MCF 10A (cell line): ENCODE measurements at regions not wholly inside any gene's neighbourhood (a gene's known extent, or its start where the extent isn't known, plus 50 kb on each side); places are given as distances from the start of the nearest gene placed in this dataset.

Source experiments
- BruUV-seq: library from RNA; stranded (reverse); fragments of 400-500 nt; replicated peaks from 2 replicates; lab custom pipeline; 2021; lab: Mats Ljungman, UMichigan
- CTCF ChIA-PET: fragments of 300-600 bp; sonication (Branson Sonifier 250); formaldehyde crosslinking; extraction: SDS; loops from one replicate; lab custom pipeline; 2021; ENCODE audit warnings: antibody characterized with exemption, inconsistent platforms; lab: Yijun Ruan, JAX
- POLR2A ChIA-PET: fragments of 300-600, 350-650 bp; sonication (Branson Sonifier 250); formaldehyde crosslinking; extraction: SDS; loops from one replicate; lab custom pipeline; 2020; ENCODE audit warnings: antibody characterized with exemption, inconsistent platforms; lab: Yijun Ruan, JAX
- DNase-seq: peaks from one replicate; pipeline ENCODE4 v3.0.0-alpha.2; 2018; ENCODE audit not compliant: unreplicated experiment
- H3K27ac Mint-ChIP-seq: one replicate; pipeline ENCODE4 v1.8.0; 2022; ENCODE audit warnings: mild to moderate bottlenecking, low read depth, mixed read lengths; ENCODE audit not compliant: unreplicated experiment
- H3K27me3 Mint-ChIP-seq: one replicate; pipeline ENCODE4 v1.8.0; 2022; ENCODE audit warnings: mixed read lengths; ENCODE audit not compliant: insufficient read depth, unreplicated experiment
- H3K36me3 Mint-ChIP-seq: one replicate; pipeline ENCODE4 v1.8.0; 2022; ENCODE audit warnings: mild to moderate bottlenecking, moderate library complexity, mixed read lengths; ENCODE audit not compliant: insufficient read depth, unreplicated experiment
- H3K4me1 Mint-ChIP-seq: one replicate; pipeline ENCODE4 v1.8.0; 2022; ENCODE audit warnings: mixed read lengths; ENCODE audit not compliant: insufficient read depth, unreplicated experiment
- H3K4me3 Mint-ChIP-seq: one replicate; pipeline ENCODE4 v1.8.0; 2022; ENCODE audit warnings: mild to moderate bottlenecking, moderate library complexity, mixed read lengths; ENCODE audit not compliant: unreplicated experiment
- H3K9me3 Mint-ChIP-seq: one replicate; pipeline ENCODE4 v1.8.0; 2022; ENCODE audit warnings: mixed read lengths; ENCODE audit not compliant: unreplicated experiment
- intact Hi-C: fragments of 100-400 bp; cut with micrococcal nuclease; formaldehyde crosslinking; loops from 2 replicates; pipeline ENCODE4 v1.14.1; 2022
- TF ChIP-seq, protein P1 (sequence below): fragments of 200-600 bp; IDR thresholded peaks from one replicate; pipeline ENCODE4 v1.8.0; 2022; ENCODE audit warnings: antibody characterized with exemption, mild to moderate bottlenecking; ENCODE audit not compliant: unreplicated experiment

DNA sequence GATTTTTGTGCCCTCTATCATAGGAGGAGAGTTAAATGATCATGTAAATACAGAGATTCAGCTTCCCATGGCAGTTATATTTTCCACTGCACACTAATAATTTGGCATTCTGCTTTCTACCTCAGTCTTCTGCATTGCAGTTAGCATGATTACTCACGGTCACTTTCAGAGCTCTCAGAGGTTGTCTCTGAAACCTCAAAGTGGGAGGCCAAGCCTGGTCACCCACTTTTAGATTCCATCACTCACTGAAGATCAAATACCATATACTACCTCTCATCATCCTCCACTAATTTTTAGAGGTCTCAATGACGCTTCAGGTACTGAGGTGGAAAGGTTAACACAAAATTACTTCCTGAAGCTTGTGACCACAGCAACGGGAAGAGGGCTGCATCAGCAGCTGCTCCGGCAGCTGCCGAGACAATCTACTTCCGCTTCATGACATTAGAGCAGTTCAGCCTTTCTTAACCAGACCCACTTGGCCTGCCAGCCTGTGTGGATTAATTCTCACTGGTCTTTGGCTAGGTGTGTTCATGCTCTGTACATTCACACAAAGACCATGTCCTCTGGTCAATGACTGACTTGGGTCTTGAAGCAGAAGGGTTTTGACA is 416.4 kb upstream of the PDZRN3 start:
- DNase-seq, result no peak
- POLR2A ChIA-PET, result no interaction called here
- intact Hi-C loops, result no loop called here
- Mint-ChIP-seq H3K36me3 (no peaks in the 10 kb centered on the region), H3K27me3 (no peaks in the 10 kb centered on the region), H3K4me3 (no peak overlapping the region), H3K9me3 (no peaks in the 10 kb centered on the region), H3K4me1 (no peaks in the 10 kb centered on the region), H3K27ac (no peak overlapping the region)
- CTCF ChIA-PET, result no interaction called here
- BruUV-seq, result no TSS peak
- TF ChIP-seq, protein P1, sequence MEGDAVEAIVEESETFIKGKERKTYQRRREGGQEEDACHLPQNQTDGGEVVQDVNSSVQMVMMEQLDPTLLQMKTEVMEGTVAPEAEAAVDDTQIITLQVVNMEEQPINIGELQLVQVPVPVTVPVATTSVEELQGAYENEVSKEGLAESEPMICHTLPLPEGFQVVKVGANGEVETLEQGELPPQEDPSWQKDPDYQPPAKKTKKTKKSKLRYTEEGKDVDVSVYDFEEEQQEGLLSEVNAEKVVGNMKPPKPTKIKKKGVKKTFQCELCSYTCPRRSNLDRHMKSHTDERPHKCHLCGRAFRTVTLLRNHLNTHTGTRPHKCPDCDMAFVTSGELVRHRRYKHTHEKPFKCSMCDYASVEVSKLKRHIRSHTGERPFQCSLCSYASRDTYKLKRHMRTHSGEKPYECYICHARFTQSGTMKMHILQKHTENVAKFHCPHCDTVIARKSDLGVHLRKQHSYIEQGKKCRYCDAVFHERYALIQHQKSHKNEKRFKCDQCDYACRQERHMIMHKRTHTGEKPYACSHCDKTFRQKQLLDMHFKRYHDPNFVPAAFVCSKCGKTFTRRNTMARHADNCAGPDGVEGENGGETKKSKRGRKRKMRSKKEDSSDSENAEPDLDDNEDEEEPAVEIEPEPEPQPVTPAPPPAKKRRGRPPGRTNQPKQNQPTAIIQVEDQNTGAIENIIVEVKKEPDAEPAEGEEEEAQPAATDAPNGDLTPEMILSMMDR, result no peak

DNA sequence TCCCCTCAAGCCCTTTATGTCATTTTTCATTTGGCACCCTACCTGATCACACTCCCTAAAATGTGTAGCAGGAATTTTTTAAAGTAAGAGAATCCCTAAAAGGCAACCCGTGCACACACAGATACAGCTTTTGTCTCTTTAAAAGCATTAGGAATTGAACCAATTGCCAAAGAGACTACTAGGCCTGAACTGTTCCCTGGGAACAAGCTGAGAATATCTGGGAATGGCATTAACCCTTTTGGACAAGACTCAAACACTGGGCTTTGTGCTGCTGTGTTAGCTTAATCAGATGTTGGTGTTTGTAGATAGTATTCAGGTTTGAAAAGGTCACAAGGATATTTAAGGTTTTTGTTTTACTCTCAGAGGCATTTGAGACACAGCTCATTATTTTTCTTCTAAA is 414.4 kb upstream of the PDZRN3 start:
- TF ChIP-seq, protein P1, result no peak
- no peaks in the 10 kb centered on the region for H3K4me1 Mint-ChIP-seq
- CTCF ChIA-PET, result no interaction called here
- no TSS peak for BruUV-seq
- no peak overlapping the region for H3K27ac Mint-ChIP-seq
- no peaks in the 10 kb centered on the region for H3K36me3 Mint-ChIP-seq
- H3K4me3 Mint-ChIP-seq, result no peak overlapping the region
- intact Hi-C loops, result no loop called here
- POLR2A ChIA-PET, result no interaction called here
- H3K27me3 Mint-ChIP-seq, result no peaks in the 10 kb centered on the region
- no peaks in the 10 kb centered on the region for H3K9me3 Mint-ChIP-seq
- DNase-seq, result no peak

DNA sequence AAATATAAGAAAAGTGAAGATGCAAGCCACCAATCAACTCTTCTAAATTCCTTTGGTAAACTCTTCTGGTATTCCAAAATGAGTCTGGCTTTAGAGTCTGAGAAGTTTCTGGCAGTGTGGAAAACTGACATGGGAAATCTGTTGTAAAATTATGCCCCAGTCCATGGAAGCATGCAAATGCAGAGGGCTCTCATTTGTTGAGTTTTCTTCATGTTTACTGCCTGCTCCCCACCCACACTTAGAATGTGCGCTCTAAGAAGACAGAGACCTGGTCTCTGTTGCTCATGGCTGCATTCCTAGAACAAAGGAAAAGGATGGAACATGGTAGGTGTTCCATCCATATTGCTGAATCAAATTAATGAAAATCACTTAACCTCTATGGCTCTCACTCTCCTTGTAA is 411.8 kb upstream of the PDZRN3 start:
- DNase-seq, result no peak
- Mint-ChIP-seq H3K4me3 (no peak overlapping the region), H3K36me3 (no peaks in the 10 kb centered on the region), H3K27me3 (no peaks in the 10 kb centered on the region), H3K9me3 (peaks cover 6% of the 10 kb centered on the region), H3K4me1 (no peaks in the 10 kb centered on the region), H3K27ac (no peak overlapping the region)
- TF ChIP-seq, protein P1, result no peak
- CTCF ChIA-PET, result no interaction called here
- POLR2A ChIA-PET, result no interaction called here
- intact Hi-C loops, result no loop called here
- no TSS peak for BruUV-seq

DNA sequence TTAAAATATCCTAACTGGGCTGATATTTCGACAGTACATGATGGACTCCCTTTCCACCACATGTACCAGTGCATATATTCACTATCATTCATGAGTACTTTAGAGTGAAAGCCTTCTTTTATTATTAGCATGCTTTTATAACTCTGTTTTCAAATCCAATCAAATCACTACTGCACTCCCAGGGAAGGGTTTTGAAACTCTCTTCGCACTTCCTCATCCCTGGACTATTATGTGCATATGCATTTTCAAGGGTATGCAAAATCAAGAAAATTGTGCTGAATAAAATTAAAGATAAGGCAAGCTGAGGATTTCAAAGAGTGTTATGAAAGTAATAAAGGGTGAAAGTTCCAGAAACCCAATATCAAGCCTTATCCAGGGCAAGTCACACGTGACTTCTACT is 411.4 kb upstream of the PDZRN3 start:
- TF ChIP-seq, protein P1, result no peak
- no peak overlapping the region for H3K4me3 Mint-ChIP-seq
- DNase-seq, result no peak
- no peaks in the 10 kb centered on the region for H3K27me3 Mint-ChIP-seq
- BruUV-seq, result no TSS peak
- H3K36me3 Mint-ChIP-seq, result no peaks in the 10 kb centered on the region
- ChIA-PET CTCF (no interaction called here), POLR2A (no interaction called here)
- intact Hi-C loops, result no loop called here
- peaks cover 6% of the 10 kb centered on the region for H3K9me3 Mint-ChIP-seq
- H3K27ac Mint-ChIP-seq, result no peak overlapping the region
- H3K4me1 Mint-ChIP-seq, result no peaks in the 10 kb centered on the region
